Myocyte (in vitro differentiated cells): ENCODE measurements at regions not wholly inside any gene's neighbourhood (a gene's known extent, or its start where the extent isn't known, plus 50 kb on each side); places are given as distances from the start of the nearest gene placed in this dataset.
"Not testable (repeated sequence)": the region's sequence is repeated elsewhere in the genome, so short reads cannot be mapped to it uniquely, and the experiment has no call there.

Experiments used
- DNase-seq: peaks from one replicate; pipeline ENCODE4 v3.0.0-alpha.2; 2012; ENCODE audit warnings: low read depth

GRCh38 chr12:64552510-64552909, 57.8 kb upstream of the RASSF3 start:
- not testable (repeated sequence) for DNase-seq

GRCh38 chr12:64553689-64554088, 56.6 kb upstream of the RASSF3 start:
- not testable (repeated sequence) for DNase-seq

GRCh38 chr12:64556231-64556630, 54.1 kb upstream of the RASSF3 start:
- no peak for DNase-seq

- no peak for DNase-seq
These were observed 51.5 kb upstream of the RASSF3 start for GRCh38 chr12:64558754-64559153.

GRCh38 chr12:64560396-64561301, 49.6 kb upstream of the RASSF3 start:
- peak; percentile 91 for DNase-seq
